Activated CD8-positive, alpha-beta memory T cell treated with anti-CD3 and anti-CD28 coated beads, Interleukin-2, amount 10 ng/mL, durations not matched to agents 7 days and 5 days (primary cell): ENCODE measurements at regions not wholly inside any gene's neighbourhood (a gene's known extent, or its start where the extent isn't known, plus 50 kb on each side); places are given as distances from the start of the nearest gene placed in this dataset. TPM values are rescaled to one million over a fixed set of nuclear protein-coding genes. Genes with fewer than 3 reads are reported as not detected.

Experiments
- microRNA-seq: library from miRNA; unstranded; fragments of <30 nt; microRNA quantifications from one replicate; pipeline ENCODE4 v1.2.0, GENCODE V29; 2022

Small RNA genes in the stretch of these regions (microRNA-seq; reads per million reads assigned to microRNA genes)
- not detected for gene MIR1185-1
- not detected for gene MIR1185-2
- not detected for gene MIR1193
- gene MIR1197, result not detected
- not detected for gene MIR134
- 2.6 reads per million for gene MIR154
- gene MIR299, result not detected
- not detected for gene MIR300
- 2.6 reads per million for gene MIR323A
- gene MIR323B, result not detected
- not detected for gene MIR329-1
- not detected for gene MIR329-2
- 4.7 reads per million, percentile 11 among the genes with 10 or more reads in this experiment for gene MIR369
- gene MIR376A1, result not detected
- not detected for gene MIR376A2
- gene MIR376B, result not detected
- not detected for gene MIR376C
- gene MIR377, result not detected
- 6.4 reads per million, percentile 18 among the genes with 10 or more reads in this experiment for gene MIR379
- gene MIR380, result not detected
- gene MIR381, result 2.1 reads per million
- gene MIR382, result 8.1 reads per million, percentile 25 among the genes with 10 or more reads in this experiment
- 9.8 reads per million, percentile 30 among the genes with 10 or more reads in this experiment for gene MIR409
- gene MIR411, result 11.9 reads per million, percentile 33 among the genes with 10 or more reads in this experiment
- not detected for gene MIR412
- gene MIR485, result 3.4 reads per million
- not detected for gene MIR487A
- 5.5 reads per million, percentile 15 among the genes with 10 or more reads in this experiment for gene MIR487B
- gene MIR494, result not detected
- gene MIR495, result not detected
- not detected for gene MIR496
- gene MIR539, result not detected
- gene MIR541, result not detected
- gene MIR543, result not detected
- not detected for gene MIR544A
- gene MIR654, result not detected
- gene MIR655, result not detected
- gene MIR656, result not detected
- gene MIR668, result not detected
- gene MIR758, result not detected
- gene MIR889, result not detected
